Ishikawa (cell line): ENCODE measurements at regions not wholly inside any gene's neighbourhood (a gene's known extent, or its start where the extent isn't known, plus 50 kb on each side); places are given as distances from the start of the nearest gene placed in this dataset.

Experiments used
- CEBPB ChIP-seq: IDR thresholded peaks from 2 replicates; pipeline ENCODE4 v1.6.1; 2012
- CREB1 ChIP-seq: IDR thresholded peaks from 2 replicates; pipeline ENCODE4 v1.6.1; 2012; ENCODE audit warnings: low read depth
- EGR1 ChIP-seq: IDR thresholded peaks from 2 replicates; pipeline ENCODE4 v1.6.1; 2012
- EP300 ChIP-seq: IDR thresholded peaks from 2 replicates; pipeline ENCODE4 v1.6.1; 2012; ENCODE audit warnings: borderline replicate concordance
- FOXM1 ChIP-seq: IDR thresholded peaks from 2 replicates; pipeline ENCODE4 v1.6.1; 2012; ENCODE audit warnings: low read depth, borderline replicate concordance
- MAX ChIP-seq: IDR thresholded peaks from 2 replicates; pipeline ENCODE4 v1.6.1; 2012
- NFIC ChIP-seq: IDR thresholded peaks from 2 replicates; pipeline ENCODE4 v1.6.1; 2012
- RAD21 ChIP-seq: IDR thresholded peaks from 2 replicates; pipeline ENCODE4 v1.6.1; 2012; ENCODE audit warnings: low read depth
- REST ChIP-seq: IDR thresholded peaks from 2 replicates; pipeline ENCODE4 v1.6.1; 2012; ENCODE audit warnings: low read depth, mild to moderate bottlenecking
- TAF1 ChIP-seq: IDR thresholded peaks from 2 replicates; pipeline ENCODE4 v1.6.1; 2012; ENCODE audit warnings: low read depth, mild to moderate bottlenecking
- TCF12 ChIP-seq: IDR thresholded peaks from 2 replicates; pipeline ENCODE4 v1.6.1; 2012; ENCODE audit warnings: low read depth
- TEAD4 ChIP-seq: IDR thresholded peaks from 2 replicates; pipeline ENCODE4 v1.6.1; 2012
- USF1 ChIP-seq: IDR thresholded peaks from 2 replicates; pipeline ENCODE4 v1.6.1; 2012
- YY1 ChIP-seq: IDR thresholded peaks from 2 replicates; pipeline ENCODE4 v1.6.1; 2012; ENCODE audit warnings: low read depth
- ZBTB7A ChIP-seq: IDR thresholded peaks from 2 replicates; pipeline ENCODE4 v1.6.1; 2012; ENCODE audit warnings: low read depth

GRCh38 chr2:71857636-71858035 is 290.0 kb downstream of the CYP26B1 start:
- TF ChIP-seq EGR1, result no peak
- no peak for TF ChIP-seq TCF12
- no peak for TF ChIP-seq RAD21
- no peak for TF ChIP-seq MAX
- no peak for TF ChIP-seq EP300
- no peak for TF ChIP-seq YY1
- no peak for TF ChIP-seq FOXM1
- no peak for TF ChIP-seq TEAD4
- TF ChIP-seq ZBTB7A, result no peak

GRCh38 chr2:71856773-71857525 is 290.7 kb downstream of the CYP26B1 start:
- TF ChIP-seq ZBTB7A (no peak), REST (peak; percentile 95)

GRCh38 chr2:71853858-71854257 is 293.8 kb downstream of the CYP26B1 start:
- TF ChIP-seq NFIC (no peak), CEBPB (no peak), TEAD4 (no peak), CREB1 (no peak), MAX (no peak), RAD21 (no peak), EP300 (no peak), EGR1 (no peak), USF1 (no peak), FOXM1 (no peak), ZBTB7A (no peak), TCF12 (no peak), TAF1 (no peak), REST (no peak), YY1 (no peak)

- TF ChIP-seq NFIC (no peak), CEBPB (no peak), EGR1 (no peak), TEAD4 (no peak), EP300 (no peak), ZBTB7A (no peak), RAD21 (no peak), REST (no peak), USF1 (no peak), TAF1 (no peak), CREB1 (no peak), FOXM1 (no peak), TCF12 (no peak)
Measured at GRCh38 chr2:71852141-71852711, 295.4 kb downstream of the CYP26B1 start.
